Dedifferentiated amniotic fluid mesenchymal stem cell (primary cell): ENCODE measurements at regions not wholly inside any gene's neighbourhood (a gene's known extent, or its start where the extent isn't known, plus 50 kb on each side); places are given as distances from the start of the nearest gene placed in this dataset.

Experiments used
- DNase-seq: peaks from one replicate; pipeline ENCODE4 v3.0.0-alpha.2; 2016; ENCODE audit errors: extremely low spot score

GRCh38 chr5:18102733-18103132 is 468.5 kb downstream of the TAF11L14 start:
- DNase-seq = no peak

- DNase-seq = no peak
These were observed 471.2 kb downstream of the TAF11L14 start for GRCh38 chr5:18105449-18105848.

- DNase-seq = no peak
These were observed 477.7 kb downstream of the TAF11L14 start for GRCh38 chr5:18111906-18112465.

GRCh38 chr5:18113721-18114120 is 479.5 kb downstream of the TAF11L14 start:
- peak; percentile 67 for DNase-seq

- DNase-seq = no peak
These were observed 480.0 kb downstream of the TAF11L14 start for GRCh38 chr5:18114151-18114757.

GRCh38 chr5:18117968-18118367 is 483.7 kb downstream of the TAF11L14 start:
- DNase-seq = no peak

- no peak for DNase-seq
These were observed 485.0 kb downstream of the TAF11L14 start for GRCh38 chr5:18119156-18119785.

- no peak for DNase-seq
These were observed 507.0 kb downstream of the TAF11L14 start for GRCh38 chr5:18141222-18141621.

- no peak for DNase-seq
These were observed 508.6 kb downstream of the TAF11L14 start for GRCh38 chr5:18142831-18143230.

- DNase-seq = no peak
These were observed 518.4 kb downstream of the TAF11L14 start for GRCh38 chr5:18152671-18153070.

GRCh38 chr5:18158166-18158565 is 523.9 kb downstream of the TAF11L14 start:
- no peak for DNase-seq

- DNase-seq = no peak
These were observed 525.1 kb downstream of the TAF11L14 start for GRCh38 chr5:18159331-18159730.

GRCh38 chr5:18171684-18172083 is 537.4 kb downstream of the TAF11L14 start:
- no peak for DNase-seq

- DNase-seq = no peak
These were observed 545.3 kb downstream of the TAF11L14 start for GRCh38 chr5:18179579-18179978.

- no peak for DNase-seq
These were observed 547.3 kb downstream of the TAF11L14 start for GRCh38 chr5:18181575-18181974.

- no peak for DNase-seq
These were observed 561.6 kb downstream of the TAF11L14 start for GRCh38 chr5:18195910-18196309.

- no peak for DNase-seq
These were observed 563.5 kb downstream of the TAF11L14 start for GRCh38 chr5:18197734-18198133.

GRCh38 chr5:18202164-18202563 is 567.9 kb downstream of the TAF11L14 start:
- no peak for DNase-seq

GRCh38 chr5:18203296-18203695 is 569.0 kb downstream of the TAF11L14 start:
- DNase-seq = no peak

- no peak for DNase-seq
These were observed 579.4 kb downstream of the TAF11L14 start for GRCh38 chr5:18213666-18214065.

- DNase-seq = no peak
These were observed 581.8 kb downstream of the TAF11L14 start for GRCh38 chr5:18216016-18216415.

- no peak for DNase-seq
These were observed 582.5 kb downstream of the TAF11L14 start for GRCh38 chr5:18216729-18217128.

- no peak for DNase-seq
These were observed 585.0 kb downstream of the TAF11L14 start for GRCh38 chr5:18219241-18219640.
